H1 (cell line): ENCODE measurements at regions not wholly inside any gene's neighbourhood (a gene's known extent, or its start where the extent isn't known, plus 50 kb on each side); places are given as distances from the start of the nearest gene placed in this dataset.
A peak's percentile ranks its signal among the peaks of the same experiment; 100 is the strongest.

ENCODE experiments used
- CTCF ChIA-PET: fragments of 300-600 bp; sonication (Branson Sonifier 250); formaldehyde crosslinking; loops from one replicate; lab custom pipeline; 2021; ENCODE audit not compliant: partially characterized antibody; lab: Charles Lee
- POLR2A ChIA-PET: fragments of 300-600 bp; sonication (Branson Sonifier 250); formaldehyde crosslinking; loops from one replicate; lab custom pipeline; 2021; ENCODE audit warnings: inconsistent platforms; ENCODE audit not compliant: partially characterized antibody; lab: Charles Lee
- DNase-seq, 2 experiments: peaks; one replicate each; pipeline versions ENCODE4 v3.0.0 to v3.0.0-alpha.2; 2010 to 2022; ENCODE audit warnings: low spot score in 2 of 2, low read depth in 1 of 2, mixed read lengths in 1 of 2
- FAIRE-seq: peaks from 2 replicates; lab custom pipeline; 2011; peaks lifted over from hg19 to GRCh38; lab: Jason Lieb, UNC
- H2AFZ ChIP-seq: 2 replicates; pipeline ENCODE4 v1.8.1; 2012; ENCODE audit warnings: low read length, inconsistent platforms
- H2AK5ac ChIP-seq: 2 replicates; pipeline ENCODE4 v1.6.1; 2013; ENCODE audit warnings: low read depth, low read length
- H2BK120ac ChIP-seq: replicated peaks from 2 replicates; pipeline ENCODE3; 2013; ENCODE audit warnings: low read depth, low read length, inconsistent platforms
- H2BK12ac ChIP-seq: 2 replicates; pipeline ENCODE4 v1.6.1; 2013; ENCODE audit warnings: low read depth, low read length
- H2BK15ac ChIP-seq: 2 replicates; pipeline ENCODE4 v1.6.1; 2013; ENCODE audit warnings: low read length
- H2BK20ac ChIP-seq: 2 replicates; pipeline ENCODE4 v1.6.1; 2013; ENCODE audit warnings: low read length
- H2BK5ac ChIP-seq: 2 replicates; pipeline ENCODE4 v1.6.1; 2013; ENCODE audit warnings: low read depth, low read length
- H3K14ac ChIP-seq: 2 replicates; pipeline ENCODE4 v1.6.1; 2013; ENCODE audit warnings: inconsistent platforms; ENCODE audit not compliant: insufficient read length
- H3K18ac ChIP-seq: 2 replicates; pipeline ENCODE4 v1.6.1; 2013; ENCODE audit warnings: low read length; ENCODE audit errors: extremely low read depth
- H3K23ac ChIP-seq: 2 replicates; pipeline ENCODE4 v1.6.1; 2013; ENCODE audit warnings: inconsistent platforms; ENCODE audit not compliant: insufficient read length
- H3K23me2 ChIP-seq: 2 replicates; pipeline ENCODE4 v1.6.1; 2013; ENCODE audit warnings: low read depth, low read length
- H3K27ac ChIP-seq: 2 replicates; pipeline ENCODE4 v1.6.1; 2011; ENCODE audit warnings: low read depth, low read length, inconsistent platforms
- H3K27me3 ChIP-seq, 4 experiments: replicated peaks in 1 of 4; 1 replicate in 1 of 4; 2 replicates in 3 of 4; pipeline versions ENCODE4 v1.6.1 to v1.8.1; 2011 to 2013; ENCODE audit warnings: low read length in 3 of 4, mild to moderate bottlenecking in 3 of 4, inconsistent platforms in 2 of 4, mixed read lengths in 2 of 4, moderate library complexity in 1 of 4; ENCODE audit not compliant: control insufficient read depth in 3 of 4, insufficient read depth in 3 of 4; ENCODE audit errors: extremely low read depth in 1 of 4
- H3K36me3 ChIP-seq, 4 experiments: 2 replicates each; pipeline versions ENCODE4 v1.6.1 to v1.8.1; 2011 to 2013; ENCODE audit warnings: mild to moderate bottlenecking in 4 of 4, low read length in 3 of 4, moderate library complexity in 2 of 4, control low read depth in 1 of 4, inconsistent platforms in 1 of 4; ENCODE audit not compliant: insufficient read depth in 4 of 4, control insufficient read depth in 2 of 4
- H3K4ac ChIP-seq: replicated peaks from 2 replicates; pipeline ENCODE3; 2013; ENCODE audit warnings: low read length, low read depth, mixed read lengths, inconsistent platforms; ENCODE audit not compliant: insufficient read length
- H3K4me1 ChIP-seq, 4 experiments: replicated peaks in 1 of 4; 1 replicate in 1 of 4; 2 replicates in 3 of 4; pipeline versions ENCODE4 v1.6.1 to v1.8.1; 2011 to 2013; ENCODE audit warnings: low read length in 3 of 4, inconsistent platforms in 2 of 4, mixed read lengths in 1 of 4; ENCODE audit not compliant: insufficient read depth in 4 of 4, control insufficient read depth in 3 of 4
- H3K4me2 ChIP-seq, 2 experiments: 2 replicates each; pipeline versions ENCODE4 v1.6.1 to v1.8.1; 2011 to 2013; ENCODE audit warnings: low read depth in 2 of 2, low read length in 2 of 2, control low read depth in 1 of 2, inconsistent platforms in 1 of 2, mild to moderate bottlenecking in 1 of 2; ENCODE audit not compliant: insufficient read depth in 1 of 2
- H3K4me3 ChIP-seq, 4 experiments: fragments of 200-600, 300-600 bp in 1 of 4; sonication (generic), shearing (Covaris generic), sonication (Bioruptor Twin) in 1 of 4; 2 replicates each; pipeline versions ENCODE4 v1.5.1 to v1.8.1; 2011 to 2016; ENCODE audit warnings: low read length in 4 of 4, low read depth in 3 of 4, control low read depth in 2 of 4, inconsistent platforms in 2 of 4, mild to moderate bottlenecking in 2 of 4, mixed read lengths in 1 of 4, moderate library complexity in 1 of 4; ENCODE audit not compliant: insufficient read depth in 2 of 4; ENCODE audit errors: extremely low read depth in 1 of 4
- H3K56ac ChIP-seq: replicated peaks from 2 replicates; pipeline ENCODE3; 2013; ENCODE audit warnings: low read depth, mild to moderate bottlenecking, mixed read lengths, low read length, inconsistent platforms; ENCODE audit not compliant: insufficient read length
- H3K79me1 ChIP-seq: 2 replicates; pipeline ENCODE4 v1.6.1; 2013; ENCODE audit warnings: low read depth, low read length, control low read depth
- H3K79me2 ChIP-seq, 2 experiments: 2 replicates each; pipeline versions ENCODE4 v1.6.1 to v1.8.1; 2012 to 2013; ENCODE audit warnings: low read length in 2 of 2, mild to moderate bottlenecking in 2 of 2, inconsistent platforms in 1 of 2; ENCODE audit not compliant: insufficient read depth in 2 of 2, control insufficient read depth in 1 of 2
- H3K9ac ChIP-seq, 4 experiments: replicated peaks in 1 of 4; 1 replicate in 1 of 4; 2 replicates in 3 of 4; pipeline versions ENCODE4 v1.6.1 to v1.8.1; 2011 to 2013; ENCODE audit warnings: low read depth in 3 of 4, low read length in 3 of 4, control low read depth in 2 of 4, mild to moderate bottlenecking in 2 of 4, moderate library complexity in 2 of 4, inconsistent platforms in 1 of 4; ENCODE audit errors: extremely low read depth in 1 of 4
- H3K9me3 ChIP-seq, 2 experiments: 2 replicates each; pipeline versions ENCODE4 v1.6.1 to v1.8.1; 2012 to 2013; ENCODE audit warnings: mild to moderate bottlenecking in 2 of 2, moderate library complexity in 2 of 2, control low read depth in 1 of 2, inconsistent platforms in 1 of 2, low read depth in 1 of 2, low read length in 1 of 2, mixed read lengths in 1 of 2; ENCODE audit not compliant: insufficient read depth in 2 of 2
- H4K20me1 ChIP-seq, 2 experiments: replicated peaks in 1 of 2; 2 replicates each; pipeline versions ENCODE3 to v1.8.1; 2011 to 2013; ENCODE audit warnings: inconsistent platforms in 2 of 2, low read length in 2 of 2, mild to moderate bottlenecking in 1 of 2; ENCODE audit not compliant: insufficient read depth in 2 of 2, control insufficient read depth in 1 of 2
- H4K5ac ChIP-seq: 2 replicates; pipeline ENCODE4 v1.6.1; 2013; ENCODE audit warnings: low read length, low read depth, mixed read lengths, inconsistent platforms; ENCODE audit not compliant: insufficient read length
- H4K8ac ChIP-seq: 2 replicates; pipeline ENCODE4 v1.8.0; 2013; ENCODE audit warnings: mild to moderate bottlenecking, moderate library complexity, low read length, inconsistent platforms; ENCODE audit not compliant: insufficient read depth; ENCODE audit errors: extremely low read depth
- H4K91ac ChIP-seq: replicated peaks from 2 replicates; pipeline ENCODE3; 2013; ENCODE audit warnings: low read length, mixed read lengths, inconsistent platforms; ENCODE audit not compliant: insufficient read length
- MAFK ChIP-seq: IDR thresholded peaks from 2 replicates; pipeline ENCODE4 v1.6.1; 2012; ENCODE audit warnings: low read depth, mild to moderate bottlenecking, improper control_type of control experiment, low read length
- NRF1 ChIP-seq: IDR thresholded peaks from 2 replicates; pipeline ENCODE4 v1.6.1; 2011; ENCODE audit warnings: mild to moderate bottlenecking, low read depth, low read length, improper control_type of control experiment
- POLR2A ChIP-seq, 2 experiments: IDR thresholded peaks; 1 replicate in 1 of 2; 2 replicates in 1 of 2; pipeline ENCODE4 v1.6.1; 2011; ENCODE audit warnings: low read depth in 2 of 2, low read length in 2 of 2, mild to moderate bottlenecking in 2 of 2; ENCODE audit errors: control extremely low read depth in 1 of 2
- WGBS, 2 experiments: shearing (Covaris generic) in 1 of 2; methylation state at CpG; one replicate each; pipeline versions ENCODE4 v1.1.6 to v1.1.7; 2013 to 2015; ENCODE audit warnings: low lambda C conversion rate in 2 of 2, mixed read lengths in 2 of 2, inconsistent platforms in 1 of 2, low coverage in 1 of 2, missing lambda C conversion rate in 1 of 2; ENCODE audit not compliant: insufficient replicate concordance in 2 of 2, insufficient coverage in 1 of 2, insufficient read length in 1 of 2; ENCODE audit errors: extremely low coverage in 1 of 2, missing lambda C conversion rate in 1 of 2; 5-methylcytosine and 5-hydroxymethylcytosine counted together

DNA sequence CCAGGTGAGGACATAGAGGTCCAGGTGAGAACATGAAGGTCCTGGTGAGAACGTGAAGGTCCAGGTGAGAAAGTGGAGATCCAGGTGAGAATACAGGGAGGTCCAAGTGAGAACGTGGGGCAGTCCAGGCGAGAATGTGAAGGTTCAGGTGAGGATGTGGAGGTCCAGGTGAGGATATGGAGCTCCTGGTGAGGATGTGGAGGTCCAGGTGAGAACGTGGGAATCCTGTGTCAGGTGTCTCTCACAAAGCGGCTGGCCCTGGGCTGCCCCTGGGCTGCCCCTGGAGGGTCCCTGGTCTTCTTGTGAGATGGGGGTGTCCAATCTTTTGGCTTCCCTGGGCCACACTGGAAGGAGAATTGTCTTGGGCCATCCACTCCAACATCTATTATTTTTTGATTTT, 133.4 kb downstream of the MRPL36 start:
- Histone ChIP-seq H2BK15ac (peak overlapping the region; percentile 31; the same call in 1 of the 2 replicates), H3K4me3 (no peak overlapping the region), H3K4ac (no peak overlapping the region), H4K91ac (no peak overlapping the region), H3K36me3 (no peaks in the 10 kb centered on the region), H3K9me3 (no peaks in the 10 kb centered on the region), H3K18ac (no peak overlapping the region), H4K8ac (no peak overlapping the region), H3K23me2 (peaks cover 7% of the 10 kb centered on the region; the same call in 1 of the 2 replicates), H2BK120ac (no peak overlapping the region), H3K9ac (no peak overlapping the region), H3K27ac (no peak overlapping the region), H2AK5ac (0 out of 2 replicates have a peak overlapping the region, but pooled peaks have one; percentile 65), H2AFZ (no peak overlapping the region), H3K79me2 (no peaks in the 10 kb centered on the region), H2BK20ac (0 out of 2 replicates have a peak overlapping the region, but pooled peaks have one; percentile 61), H3K14ac (no peak overlapping the region), H3K4me2 (peak overlapping the region in 1 of 2 experiments; percentile 60; a peak in 1 of 4 replicates), H4K20me1 (peaks cover 0 to 5% of the 10 kb centered on the region in 2 experiments), H4K5ac (no peak overlapping the region), H3K79me1 (no peaks in the 10 kb centered on the region), H3K23ac (no peak overlapping the region), H2BK12ac (peak overlapping the region; percentile 50; the same call in 1 of the 2 replicates), H2BK5ac (no peak overlapping the region), H3K56ac (no peak overlapping the region), H3K4me1 (peaks cover 0 to 18% (median 8%) of the 10 kb centered on the region in 4 experiments; a peak in 5 of 7 replicates), H3K27me3 (peaks cover 2 to 36% (median 23%) of the 10 kb centered on the region in 4 experiments)
- TF ChIP-seq NRF1 (no peak), POLR2A (IDR thresholded peaks at IDR 0.05; ENCODE audit: control extremely low read depth in 1 of 2, low read depth in 2 of 2, low read length in 2 of 2) (no peak), MAFK (no peak)
- ChIA-PET CTCF (interaction anchor here (0.6 to 1.0 kb wide), 3 partner anchors 18 to 166 kb away, joined by 3 read pairs; no protein-coding TSS in a partner anchor), POLR2A (no interaction called here)
- 94% methylated on average over 5 of the region's 5 CpGs; no CpG with 5 or more reads in 1 of the 2 experiments for WGBS, 2 experiments
- no peak for FAIRE-seq
- no peak for DNase-seq
